ENCODE measurements at regions not wholly inside any gene's neighbourhood (a gene's known extent, or its start where the extent isn't known, plus 50 kb on each side); places are given as distances from the start of the nearest gene placed in this dataset.
"Not testable (repeated sequence)": the region's sequence is repeated elsewhere in the genome, so short reads cannot be mapped to it uniquely, and the experiment has no call there.

- Histone ChIP-seq H3K4me3 (ENCODE audit: low read depth, low read length, poor library complexity, severe bottlenecking) (no peak overlapping the region), H3K9ac (ENCODE audit: low read length) (no peak overlapping the region), H3K36me3 (ENCODE audit: insufficient read depth, low read length) (no peaks in the 10 kb centered on the region), H3K9me3 (ENCODE audit: low read length) (no peaks in the 10 kb centered on the region), H3K4me2 (ENCODE audit: low read length) (no peak overlapping the region), H3F3A (ENCODE audit: insufficient read depth, low read length) (no peaks in the 10 kb centered on the region), H3K27me3 (ENCODE audit: insufficient read depth, low read length) (no peaks in the 10 kb centered on the region), H3K9me2 (ENCODE audit: low read depth, low read length) (no peaks in the 10 kb centered on the region), H3K4me1 (ENCODE audit: insufficient read depth, low read length, severe bottlenecking) (no peaks in the 10 kb centered on the region), H3K27ac (ENCODE audit: low read depth, low read length, poor library complexity, severe bottlenecking) (no peak overlapping the region), H2AFZ (ENCODE audit: low read length) (no peak overlapping the region), H4K20me1 (ENCODE audit: insufficient read depth, low read length) (no peaks in the 10 kb centered on the region), H3K79me2 (ENCODE audit: insufficient read depth, low read length) (no peaks in the 10 kb centered on the region)
- TF ChIP-seq EZH2 (IDR thresholded peaks at IDR 0.05; ENCODE audit: borderline replicate concordance, low read length), result no peak
- TF ChIP-seq CTCF (IDR thresholded peaks at IDR 0.05; ENCODE audit: low read length), result no peak
Observed at GRCh38 chr9:19879062-19879461, 90.2 kb upstream of the SLC24A2 start.

- H3K9me3 ChIP-seq (ENCODE audit: low read length), result no peaks in the 10 kb centered on the region
- no peaks in the 10 kb centered on the region for H3F3A ChIP-seq (ENCODE audit: insufficient read depth, low read length)
- H4K20me1 ChIP-seq (ENCODE audit: insufficient read depth, low read length), result no peaks in the 10 kb centered on the region
- no peak overlapping the region for H3K27ac ChIP-seq (ENCODE audit: low read depth, low read length, poor library complexity, severe bottlenecking)
- no peaks in the 10 kb centered on the region for H3K79me2 ChIP-seq (ENCODE audit: insufficient read depth, low read length)
- no peaks in the 10 kb centered on the region for H3K4me1 ChIP-seq (ENCODE audit: insufficient read depth, low read length, severe bottlenecking)
- TF ChIP-seq EZH2 (IDR thresholded peaks at IDR 0.05; ENCODE audit: borderline replicate concordance, low read length) (no peak), CTCF (IDR thresholded peaks at IDR 0.05; ENCODE audit: low read length) (no peak)
- no peaks in the 10 kb centered on the region for H3K9me2 ChIP-seq (ENCODE audit: low read depth, low read length)
- H2AFZ ChIP-seq (ENCODE audit: low read length), result no peak overlapping the region
- H3K9ac ChIP-seq (ENCODE audit: low read length), result no peak overlapping the region
- H3K27me3 ChIP-seq (ENCODE audit: insufficient read depth, low read length), result no peaks in the 10 kb centered on the region
- no peak overlapping the region for H3K4me2 ChIP-seq (ENCODE audit: low read length)
- no peak overlapping the region for H3K4me3 ChIP-seq (ENCODE audit: low read depth, low read length, poor library complexity, severe bottlenecking)
- no peaks in the 10 kb centered on the region for H3K36me3 ChIP-seq (ENCODE audit: insufficient read depth, low read length)
Observed at GRCh38 chr9:19876569-19877316, 87.9 kb upstream of the SLC24A2 start.

- Histone ChIP-seq H3K36me3 (ENCODE audit: insufficient read depth, low read length) (no peaks in the 10 kb centered on the region), H4K20me1 (ENCODE audit: insufficient read depth, low read length) (no peaks in the 10 kb centered on the region), H2AFZ (ENCODE audit: low read length) (no peak overlapping the region), H3F3A (ENCODE audit: insufficient read depth, low read length) (no peaks in the 10 kb centered on the region), H3K9me3 (ENCODE audit: low read length) (no peaks in the 10 kb centered on the region), H3K79me2 (ENCODE audit: insufficient read depth, low read length) (no peaks in the 10 kb centered on the region), H3K4me2 (ENCODE audit: low read length) (no peak overlapping the region), H3K9ac (ENCODE audit: low read length) (no peak overlapping the region), H3K4me1 (ENCODE audit: insufficient read depth, low read length, severe bottlenecking) (no peaks in the 10 kb centered on the region), H3K27me3 (ENCODE audit: insufficient read depth, low read length) (no peaks in the 10 kb centered on the region), H3K9me2 (ENCODE audit: low read depth, low read length) (no peaks in the 10 kb centered on the region), H3K27ac (ENCODE audit: low read depth, low read length, poor library complexity, severe bottlenecking) (no peak overlapping the region), H3K4me3 (ENCODE audit: low read depth, low read length, poor library complexity, severe bottlenecking) (no peak overlapping the region)
- no peak for TF ChIP-seq EZH2 (IDR thresholded peaks at IDR 0.05; ENCODE audit: borderline replicate concordance, low read length)
- TF ChIP-seq CTCF (IDR thresholded peaks at IDR 0.05; ENCODE audit: low read length), result no peak
Observed at GRCh38 chr9:19875291-19875920, 86.6 kb upstream of the SLC24A2 start.

- H3K9me3 ChIP-seq (ENCODE audit: low read length); H4K20me1 ChIP-seq (ENCODE audit: insufficient read depth, low read length); H3K27ac ChIP-seq (ENCODE audit: low read depth, low read length, poor library complexity, severe bottlenecking); H3K9me2 ChIP-seq (ENCODE audit: low read depth, low read length); H3K79me2 ChIP-seq (ENCODE audit: insufficient read depth, low read length); H3K36me3 ChIP-seq (ENCODE audit: insufficient read depth, low read length); H3K4me2 ChIP-seq (ENCODE audit: low read length); H2AFZ ChIP-seq (ENCODE audit: low read length); H3K4me3 ChIP-seq (ENCODE audit: low read depth, low read length, poor library complexity, severe bottlenecking); H3K4me1 ChIP-seq (ENCODE audit: insufficient read depth, low read length, severe bottlenecking); H3K9ac ChIP-seq (ENCODE audit: low read length); H3F3A ChIP-seq (ENCODE audit: insufficient read depth, low read length); H3K27me3 ChIP-seq (ENCODE audit: insufficient read depth, low read length): not testable (repeated sequence)
Observed at GRCh38 chr9:19873188-19873587, 84.4 kb upstream of the SLC24A2 start.
